SKM-1 treated with dmso at 0.1 percent for 144 hours (cell line): ENCODE measurements at regions not wholly inside any gene's neighbourhood (a gene's known extent, or its start where the extent isn't known, plus 50 kb on each side); places are given as distances from the start of the nearest gene placed in this dataset.

Source experiments
- DNase-seq: peaks from one replicate; lab custom pipeline; 2025; ENCODE audit not compliant: unreplicated experiment; lab: John Stamatoyannopoulos, UW

DNA sequence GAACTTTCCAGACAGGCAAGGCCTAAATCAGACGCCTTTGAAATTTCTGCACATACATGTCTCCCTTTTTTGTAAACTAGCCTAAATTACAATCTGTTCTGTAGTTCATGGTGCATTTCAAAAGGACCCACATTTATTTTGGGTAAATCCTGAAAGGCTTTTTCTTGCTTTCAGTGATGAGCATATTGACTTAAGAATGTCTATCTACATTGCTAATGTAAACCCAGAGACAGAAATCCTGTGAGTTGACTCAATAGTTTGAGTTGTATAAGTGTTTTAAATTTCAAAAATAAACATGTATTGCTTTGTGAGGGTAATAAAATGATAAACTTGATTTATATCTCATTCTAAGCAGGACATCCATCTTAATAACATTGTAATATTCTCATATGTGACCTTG is 977.0 kb upstream of the NR2F2 start:
- no peak for DNase-seq

GRCh38 chr15:95359966-95360365 is 970.5 kb upstream of the NR2F2 start:
- DNase-seq, result no peak

DNA sequence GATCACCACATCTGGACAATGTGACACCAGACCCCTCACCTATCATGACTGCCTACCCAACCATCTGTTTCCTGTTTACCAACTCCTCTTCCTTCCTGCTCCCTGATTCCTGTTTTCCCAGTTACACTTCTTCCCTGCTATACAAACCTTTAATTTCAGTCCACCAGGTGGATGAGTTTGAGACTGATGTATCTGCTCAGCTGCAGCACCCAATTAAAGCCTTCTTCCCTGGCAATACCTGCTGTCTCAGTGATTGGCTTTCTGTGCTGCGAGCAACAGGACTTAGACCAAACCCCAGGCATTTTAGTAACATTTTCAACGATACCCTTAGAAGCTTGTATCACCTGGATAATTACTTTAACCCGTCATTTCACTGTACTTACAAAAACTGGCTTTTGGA is 968.2 kb upstream of the NR2F2 start:
- DNase-seq, result no peak

GRCh38 chr15:95363646-95364045 is 966.9 kb upstream of the NR2F2 start:
- DNase-seq, result no peak

GRCh38 chr15:95365511-95366107 is 964.9 kb upstream of the NR2F2 start:
- DNase-seq, result peak; percentile 44

DNA sequence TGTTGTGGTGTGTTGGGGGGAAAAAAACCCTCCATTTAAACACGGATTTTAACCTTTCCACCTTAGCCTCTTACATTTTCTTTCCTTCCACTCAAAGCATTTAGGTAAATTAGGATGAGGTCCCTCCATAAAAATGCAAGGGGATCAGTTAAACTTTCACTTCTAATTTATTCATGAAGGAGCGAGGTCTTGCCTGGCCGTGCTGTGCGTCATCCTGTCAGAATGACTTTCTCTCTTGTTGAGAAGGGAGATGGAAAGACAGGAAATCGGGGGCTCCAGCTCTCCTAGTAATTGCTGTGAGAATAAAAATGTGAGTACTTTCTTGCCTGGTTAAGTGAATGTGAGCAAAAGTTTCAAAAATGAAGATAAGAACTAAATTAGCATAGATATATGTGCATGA is 962.3 kb upstream of the NR2F2 start:
- no peak for DNase-seq

DNA sequence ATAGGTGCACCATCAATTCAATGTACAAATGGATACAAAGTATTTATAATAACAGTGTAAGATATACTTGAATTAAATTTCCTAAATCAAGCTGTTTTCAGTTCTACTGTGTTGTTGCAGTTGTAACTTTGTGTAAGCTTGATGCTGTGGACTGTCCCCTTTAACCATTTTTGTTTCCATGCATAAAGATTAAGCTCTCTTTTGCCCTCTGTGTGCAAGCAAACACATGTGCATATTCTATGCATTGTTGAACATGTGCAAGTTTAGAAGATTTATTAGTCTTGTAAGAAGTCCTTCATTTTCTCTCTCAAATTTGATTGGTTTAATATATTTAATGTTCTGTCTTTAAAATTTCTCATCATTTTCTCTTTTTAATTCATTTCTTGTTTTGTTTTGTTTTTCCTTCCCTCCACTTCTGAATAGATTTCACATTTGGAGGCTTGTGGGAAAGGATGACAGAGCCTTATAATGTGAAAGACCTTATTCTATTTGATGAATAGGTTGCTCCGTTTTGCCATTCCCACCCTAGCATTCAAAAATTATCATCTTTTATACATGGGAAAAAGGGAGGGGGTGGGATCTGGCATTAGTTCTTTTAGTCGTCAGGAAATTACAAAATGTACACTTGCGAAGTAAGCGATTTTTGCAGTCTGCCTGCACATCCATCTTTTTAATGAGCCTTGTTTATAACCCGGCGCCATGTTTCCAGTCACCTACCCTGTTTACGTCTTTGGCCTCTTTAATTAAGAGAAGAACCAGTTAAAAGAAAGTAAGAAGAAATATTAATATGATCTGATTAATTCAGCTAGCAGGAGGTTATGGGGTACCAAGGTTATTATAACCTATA is 961.5 kb upstream of the NR2F2 start:
- no peak for DNase-seq

DNA sequence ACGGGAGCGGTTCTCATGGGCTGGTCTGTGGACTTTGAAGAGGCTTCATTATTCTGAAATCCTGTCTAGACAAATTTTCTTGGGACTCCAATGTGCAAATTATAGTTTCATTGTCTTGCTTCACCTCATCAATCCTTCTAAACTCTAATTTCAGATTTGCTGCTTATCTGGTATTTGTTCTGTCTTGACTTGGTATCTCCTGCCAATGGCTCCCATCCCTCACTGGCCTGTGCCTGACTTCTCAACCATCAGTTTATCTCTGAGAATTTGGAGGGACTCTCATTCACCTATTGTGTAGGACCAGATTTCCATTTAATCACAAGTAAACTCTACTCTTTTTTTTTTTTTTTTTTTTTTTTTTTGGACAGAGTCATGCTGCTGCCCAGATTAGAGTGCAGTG is 960.2 kb upstream of the NR2F2 start:
- no peak for DNase-seq

DNA sequence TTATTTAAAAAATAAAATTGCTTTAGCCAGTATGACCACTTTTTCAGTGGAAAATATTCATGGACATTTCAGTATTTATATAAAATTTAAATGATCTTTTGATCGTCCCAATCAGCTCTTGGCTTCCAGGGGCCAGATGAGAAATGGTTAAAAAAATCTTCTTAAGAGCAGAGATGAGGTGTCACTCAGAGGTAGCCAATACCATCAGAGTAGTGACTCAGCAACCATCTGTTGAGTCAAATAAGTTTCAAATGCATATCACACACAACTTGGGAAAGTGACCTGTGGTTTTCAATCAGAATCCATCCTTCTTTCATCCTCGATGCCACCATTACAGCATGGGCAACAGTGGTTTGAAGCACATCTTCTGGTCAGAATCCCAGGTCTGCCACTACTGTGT is 958.8 kb upstream of the NR2F2 start:
- no peak for DNase-seq

GRCh38 chr15:95375281-95375680 is 955.2 kb upstream of the NR2F2 start:
- no peak for DNase-seq

GRCh38 chr15:95377258-95377852 is 953.1 kb upstream of the NR2F2 start:
- no peak for DNase-seq

GRCh38 chr15:95394186-95395067 is 936.1 kb upstream of the NR2F2 start:
- no peak for DNase-seq

- no peak for DNase-seq
Measured at GRCh38 chr15:95400428-95400827, 930.1 kb upstream of the NR2F2 start.

DNA sequence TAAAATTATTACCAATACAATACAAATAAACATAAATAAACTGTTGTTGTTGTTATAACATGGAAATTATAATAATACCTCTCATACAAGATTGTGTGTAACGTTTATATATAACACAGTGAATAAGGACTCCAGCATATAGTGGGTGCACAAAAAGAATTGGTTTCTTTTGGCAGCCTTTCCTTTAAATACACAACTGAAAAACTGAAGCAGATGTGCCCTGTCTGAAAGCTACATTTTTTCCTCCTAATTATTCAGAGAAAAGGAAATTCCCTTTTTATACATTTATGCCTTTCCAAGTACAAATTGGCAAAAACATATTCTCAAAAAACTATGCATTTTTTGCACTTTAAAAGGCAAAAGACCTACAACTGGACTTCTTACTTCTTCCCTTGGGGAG is 928.9 kb upstream of the NR2F2 start:
- DNase-seq, result no peak

DNA sequence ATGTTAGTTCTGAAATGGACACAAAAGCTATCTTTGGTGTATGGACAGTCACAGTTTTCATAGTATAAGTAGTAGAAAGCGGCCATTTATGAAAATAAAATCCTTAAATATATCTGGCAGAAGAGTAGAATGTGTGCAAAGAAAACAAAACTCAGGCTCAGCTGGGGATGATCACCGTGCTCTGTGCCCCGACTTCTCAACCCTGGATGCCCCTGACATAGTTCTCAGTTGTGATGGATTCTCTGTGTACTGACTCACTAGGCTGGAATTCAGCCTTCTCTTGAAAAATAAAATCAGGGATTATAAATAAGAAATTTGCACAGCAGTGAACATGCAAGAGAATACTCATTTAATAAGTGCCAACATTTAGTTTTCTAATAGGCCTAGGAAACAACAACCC is 925.1 kb upstream of the NR2F2 start:
- DNase-seq, result no peak

GRCh38 chr15:95407534-95407933 is 923.0 kb upstream of the NR2F2 start:
- no peak for DNase-seq

DNA sequence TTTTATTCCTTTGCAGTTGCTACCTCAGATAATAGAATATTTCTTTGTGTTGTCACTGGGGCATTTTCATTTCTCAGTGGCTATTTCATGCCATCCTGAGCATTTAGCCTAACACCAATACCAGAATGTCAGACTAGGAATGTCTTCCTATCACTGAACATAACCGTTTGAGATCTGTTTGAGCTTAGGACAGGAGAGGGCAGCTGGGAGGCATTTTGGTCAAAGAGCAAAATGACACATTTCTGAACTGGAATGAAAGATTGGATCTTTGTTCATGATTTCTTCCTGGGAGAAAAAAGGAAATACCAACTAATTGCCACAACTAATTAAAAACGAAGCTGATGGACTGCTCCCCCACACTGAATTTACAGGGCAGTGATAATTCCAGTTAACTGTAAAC is 921.3 kb upstream of the NR2F2 start:
- no peak for DNase-seq

GRCh38 chr15:95409626-95410310 is 920.7 kb upstream of the NR2F2 start:
- DNase-seq, result no peak

DNA sequence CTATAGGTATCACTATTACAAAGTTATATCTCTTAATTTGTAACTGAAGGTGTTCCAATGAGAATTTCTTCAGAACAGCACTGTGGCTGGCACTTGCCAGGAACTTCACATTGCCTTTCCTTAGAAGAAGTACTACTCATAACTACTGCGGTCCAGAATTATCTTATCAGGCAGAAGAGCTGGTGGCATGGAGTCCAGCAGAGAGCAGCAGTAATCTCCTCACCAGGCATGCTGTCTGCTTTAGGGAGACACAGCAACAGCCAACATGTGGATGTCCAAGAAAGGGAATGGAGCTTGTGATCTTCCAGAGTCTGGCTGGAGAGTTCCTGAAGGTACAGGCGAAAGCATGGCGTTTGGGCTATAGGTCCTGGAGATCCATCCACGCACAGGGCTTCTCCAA is 919.7 kb upstream of the NR2F2 start:
- no peak for DNase-seq

GRCh38 chr15:95416576-95416975 is 913.9 kb upstream of the NR2F2 start:
- no peak for DNase-seq

DNA sequence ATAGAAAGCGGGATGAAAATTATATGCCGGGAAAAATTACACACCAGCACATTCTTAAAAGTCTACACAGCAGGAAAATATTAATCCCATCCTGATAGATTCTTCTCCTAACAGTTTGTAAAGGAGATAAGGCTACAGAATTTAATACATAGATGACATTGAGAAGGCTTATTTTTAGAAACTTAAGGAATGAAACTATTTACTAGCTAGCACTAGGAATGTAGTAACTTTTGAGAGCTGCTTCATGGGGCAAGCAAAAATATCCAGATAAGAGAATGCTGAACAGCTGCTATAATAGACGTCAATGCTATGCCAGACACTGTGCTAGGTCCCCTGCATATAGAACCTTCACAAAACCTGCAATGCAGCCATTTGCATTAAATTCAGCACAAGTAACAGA is 912.7 kb upstream of the NR2F2 start:
- no peak for DNase-seq
